ENCODE measurements at regions not wholly inside any gene's neighbourhood (a gene's known extent, or its start where the extent isn't known, plus 50 kb on each side); places are given as distances from the start of the nearest gene placed in this dataset.

GRCh38 chr7:10418985-10419384 is 554.7 kb upstream of the PHF14 start:
- TF ChIP-seq, protein P1, sequence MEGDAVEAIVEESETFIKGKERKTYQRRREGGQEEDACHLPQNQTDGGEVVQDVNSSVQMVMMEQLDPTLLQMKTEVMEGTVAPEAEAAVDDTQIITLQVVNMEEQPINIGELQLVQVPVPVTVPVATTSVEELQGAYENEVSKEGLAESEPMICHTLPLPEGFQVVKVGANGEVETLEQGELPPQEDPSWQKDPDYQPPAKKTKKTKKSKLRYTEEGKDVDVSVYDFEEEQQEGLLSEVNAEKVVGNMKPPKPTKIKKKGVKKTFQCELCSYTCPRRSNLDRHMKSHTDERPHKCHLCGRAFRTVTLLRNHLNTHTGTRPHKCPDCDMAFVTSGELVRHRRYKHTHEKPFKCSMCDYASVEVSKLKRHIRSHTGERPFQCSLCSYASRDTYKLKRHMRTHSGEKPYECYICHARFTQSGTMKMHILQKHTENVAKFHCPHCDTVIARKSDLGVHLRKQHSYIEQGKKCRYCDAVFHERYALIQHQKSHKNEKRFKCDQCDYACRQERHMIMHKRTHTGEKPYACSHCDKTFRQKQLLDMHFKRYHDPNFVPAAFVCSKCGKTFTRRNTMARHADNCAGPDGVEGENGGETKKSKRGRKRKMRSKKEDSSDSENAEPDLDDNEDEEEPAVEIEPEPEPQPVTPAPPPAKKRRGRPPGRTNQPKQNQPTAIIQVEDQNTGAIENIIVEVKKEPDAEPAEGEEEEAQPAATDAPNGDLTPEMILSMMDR (IDR thresholded peaks at IDR 0.05) = no peak
- TF ChIP-seq, protein P2, sequence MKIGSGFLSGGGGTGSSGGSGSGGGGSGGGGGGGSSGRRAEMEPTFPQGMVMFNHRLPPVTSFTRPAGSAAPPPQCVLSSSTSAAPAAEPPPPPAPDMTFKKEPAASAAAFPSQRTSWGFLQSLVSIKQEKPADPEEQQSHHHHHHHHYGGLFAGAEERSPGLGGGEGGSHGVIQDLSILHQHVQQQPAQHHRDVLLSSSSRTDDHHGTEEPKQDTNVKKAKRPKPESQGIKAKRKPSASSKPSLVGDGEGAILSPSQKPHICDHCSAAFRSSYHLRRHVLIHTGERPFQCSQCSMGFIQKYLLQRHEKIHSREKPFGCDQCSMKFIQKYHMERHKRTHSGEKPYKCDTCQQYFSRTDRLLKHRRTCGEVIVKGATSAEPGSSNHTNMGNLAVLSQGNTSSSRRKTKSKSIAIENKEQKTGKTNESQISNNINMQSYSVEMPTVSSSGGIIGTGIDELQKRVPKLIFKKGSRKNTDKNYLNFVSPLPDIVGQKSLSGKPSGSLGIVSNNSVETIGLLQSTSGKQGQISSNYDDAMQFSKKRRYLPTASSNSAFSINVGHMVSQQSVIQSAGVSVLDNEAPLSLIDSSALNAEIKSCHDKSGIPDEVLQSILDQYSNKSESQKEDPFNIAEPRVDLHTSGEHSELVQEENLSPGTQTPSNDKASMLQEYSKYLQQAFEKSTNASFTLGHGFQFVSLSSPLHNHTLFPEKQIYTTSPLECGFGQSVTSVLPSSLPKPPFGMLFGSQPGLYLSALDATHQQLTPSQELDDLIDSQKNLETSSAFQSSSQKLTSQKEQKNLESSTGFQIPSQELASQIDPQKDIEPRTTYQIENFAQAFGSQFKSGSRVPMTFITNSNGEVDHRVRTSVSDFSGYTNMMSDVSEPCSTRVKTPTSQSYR (CRISPR knock-in tag; IDR thresholded peaks at IDR 0.05) = no peak
- TF ChIP-seq ATF2 (CRISPR knock-in tag; IDR thresholded peaks at IDR 0.05; ENCODE audit: borderline replicate concordance, low read depth) (no peak), TP53 (CRISPR knock-in tag; IDR thresholded peaks at IDR 0.05) (no peak)

Measured in WTC11 (cell line).